ENCODE measurements at regions not wholly inside any gene's neighbourhood (a gene's known extent, or its start where the extent isn't known, plus 50 kb on each side); places are given as distances from the start of the nearest gene placed in this dataset.
A peak's percentile ranks its signal among the peaks of the same experiment; 100 is the strongest.

DNA sequence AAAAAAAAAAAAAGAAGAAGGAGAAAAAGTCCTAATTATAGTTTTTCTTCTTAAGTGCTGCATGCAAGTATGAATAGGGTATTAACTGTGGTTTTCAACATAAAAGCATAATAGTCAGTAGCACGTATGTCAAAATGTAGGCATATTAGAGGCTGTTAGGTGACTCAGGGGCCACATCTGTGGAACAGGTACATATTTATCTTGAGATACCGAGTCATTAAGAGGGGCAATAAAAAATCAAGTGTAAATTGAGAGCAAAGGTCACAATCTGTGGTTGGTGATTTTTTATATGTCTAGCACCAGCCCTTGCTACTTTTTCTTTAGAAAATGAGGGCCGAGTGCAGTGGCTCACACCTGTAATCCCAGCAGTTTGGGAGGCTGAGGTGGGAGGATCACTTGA, 1113.8 kb upstream of the RBFOX1 start:
- ATAC-seq (replicated peaks in 6 of 8): no peak
- no peak overlapping the region for H3K4me3 ChIP-seq
- in situ Hi-C loops (cut with MboI; ENCODE audit: low pct_unique_long_range_greater_than_20kb in 2 of 9, low sequenced_read_pairs in 9 of 9, unreplicated experiment in 9 of 9): no loop called here
- H3K4me1 ChIP-seq (replicated peaks in 1 of 2): peaks cover 0 to 8% of the 10 kb centered on the region in 2 donors
- WGBS, 10 experiments: 0 to 86% (median 30%) methylated on average over 1 to 3 of the region's 3 CpGs; no CpG with 5 or more reads in 2 of the 10 experiments
- H3K27ac ChIP-seq: no peak overlapping the region

DNA sequence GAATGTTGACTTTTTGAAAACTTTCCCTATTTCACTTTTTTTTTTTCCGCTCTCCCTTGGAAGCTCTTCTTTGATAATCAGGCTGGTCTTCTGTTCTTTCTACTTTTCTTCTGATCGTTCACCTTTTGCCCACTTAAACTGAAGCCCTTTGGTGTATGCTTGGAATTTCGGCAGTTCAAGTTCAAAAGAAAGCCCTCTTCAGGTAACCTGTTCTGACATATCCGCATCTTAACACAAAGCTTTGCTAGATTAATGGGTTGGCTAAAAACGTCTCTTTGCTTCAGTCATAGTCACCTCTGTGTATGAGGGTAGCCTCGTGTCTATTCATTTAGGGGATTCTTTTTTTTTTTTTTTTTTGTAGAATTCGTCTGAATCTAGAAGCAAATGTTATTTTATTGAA, 1115.8 kb upstream of the RBFOX1 start:
- in situ Hi-C loops (cut with MboI; ENCODE audit: low pct_unique_long_range_greater_than_20kb in 2 of 9, low sequenced_read_pairs in 9 of 9, unreplicated experiment in 9 of 9): no loop called here
- no peak overlapping the region for H3K27ac ChIP-seq
- H3K4me1 ChIP-seq (replicated peaks in 1 of 2): peaks cover 0 to 13% of the 10 kb centered on the region in 2 donors
- no peak for ATAC-seq (replicated peaks in 6 of 8)
- no peak overlapping the region for H3K4me3 ChIP-seq
- 5 to 87% (median 42%) methylated on average over 2 to 7 of the region's 7 CpGs for WGBS, 10 experiments

DNA sequence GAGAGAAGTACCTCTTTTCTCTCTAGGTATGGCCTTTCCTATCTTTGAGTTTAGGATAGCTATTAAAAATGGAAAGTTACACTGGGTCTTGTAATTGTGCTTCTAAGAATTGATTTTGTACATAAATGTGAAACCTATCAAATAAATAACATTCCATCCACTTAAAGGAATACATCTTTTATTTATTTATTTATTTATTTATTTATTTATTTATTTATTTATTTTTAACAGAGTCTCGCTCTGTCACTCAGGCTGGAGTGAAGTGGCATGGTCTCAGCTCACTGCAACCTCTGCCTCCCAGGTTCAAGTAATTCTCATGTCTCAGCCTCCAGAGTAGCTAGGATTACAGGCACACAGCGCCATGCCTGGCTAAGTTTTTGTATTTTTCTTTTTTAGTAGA, 1114.0 kb upstream of the EEF2KMT start:
- in situ Hi-C loops (cut with MboI; ENCODE audit: low pct_unique_long_range_greater_than_20kb in 2 of 9, low sequenced_read_pairs in 9 of 9, unreplicated experiment in 9 of 9): no loop called here
- ATAC-seq (replicated peaks in 6 of 8): no peak
- WGBS, 10 experiments: 0 to 100% (median 80%) methylated on average over 1 to 2 of the region's 2 CpGs

GRCh38 chr16:6209355-6209930, 1111.8 kb upstream of the EEF2KMT start:
- H3K4me3 ChIP-seq: no peak overlapping the region
- no peak overlapping the region for H3K27ac ChIP-seq
- WGBS, 10 experiments: 0 to 78% (median 30%) methylated on average over 1 to 6 of the region's 6 CpGs
- ATAC-seq (replicated peaks in 6 of 8): no peak
- H3K4me1 ChIP-seq (replicated peaks in 1 of 2): peaks cover 0 to 34% of the 10 kb centered on the region in 2 donors
- in situ Hi-C loops (cut with MboI; ENCODE audit: low pct_unique_long_range_greater_than_20kb in 2 of 9, low sequenced_read_pairs in 9 of 9, unreplicated experiment in 9 of 9): no loop called here

More for the DNA sequence above, 1114.0 kb upstream of the EEF2KMT start:
- Histone ChIP-seq H3K4me1 (replicated peaks in 1 of 2) (peaks cover 0 to 26% of the 10 kb centered on the region in 2 donors), H3K27ac (no peak overlapping the region), H3K4me3 (no peak overlapping the region)

- 0 to 100% (median 60%) methylated on average over 1 to 3 of the region's 3 CpGs; no CpG with 5 or more reads in 1 of the 10 experiments for WGBS, 10 experiments
- in situ Hi-C loops (cut with MboI; ENCODE audit: low pct_unique_long_range_greater_than_20kb in 2 of 9, low sequenced_read_pairs in 9 of 9, unreplicated experiment in 9 of 9): no loop called here
- H3K4me1 ChIP-seq (replicated peaks in 1 of 2): peaks cover 0 to 32% of the 10 kb centered on the region in 2 donors
These were observed 1110.0 kb upstream of the EEF2KMT start for GRCh38 chr16:6207580-6207979.

DNA sequence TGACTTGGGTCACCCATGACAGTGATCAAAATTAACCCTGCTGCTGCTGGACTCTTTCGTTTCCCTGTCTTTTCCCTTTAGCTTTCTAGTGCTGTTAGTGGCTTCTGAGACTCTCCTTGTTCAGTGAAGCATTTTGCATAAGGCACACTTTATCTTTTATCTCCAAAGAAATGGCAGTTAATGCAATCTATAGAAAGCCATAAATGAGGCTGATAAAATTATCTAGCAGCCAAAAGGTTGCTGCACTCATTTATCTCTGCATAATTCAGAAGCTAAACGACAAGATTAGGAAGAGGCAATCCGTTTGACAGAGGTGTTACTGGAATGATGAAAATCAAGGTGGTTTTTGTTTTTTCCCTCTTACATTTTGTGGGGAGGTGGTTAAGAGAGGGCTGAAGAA, 1109.5 kb upstream of the EEF2KMT start:
- no peak overlapping the region for H3K27ac ChIP-seq
- no peak for ATAC-seq (replicated peaks in 6 of 8)
- in situ Hi-C loops (cut with MboI; ENCODE audit: low pct_unique_long_range_greater_than_20kb in 2 of 9, low sequenced_read_pairs in 9 of 9, unreplicated experiment in 9 of 9): no loop called here
- peaks cover 0 to 32% of the 10 kb centered on the region in 2 donors for H3K4me1 ChIP-seq (replicated peaks in 1 of 2)
- WGBS, 10 experiments: 0 to 80% (median 20%) methylated on average over 1 to 3 of the region's 3 CpGs; no CpG with 5 or more reads in 1 of the 10 experiments
- no peak overlapping the region for H3K4me3 ChIP-seq

More at GRCh38 chr16:6207580-6207979, 1110.0 kb upstream of the EEF2KMT start:
- Histone ChIP-seq H3K27ac (no peak overlapping the region), H3K4me3 (no peak overlapping the region)
- peak in 2 of 8 experiments; percentile 54 to 65 for ATAC-seq (replicated peaks in 6 of 8)

GRCh38 chr16:6206080-6206479, 1108.5 kb upstream of the EEF2KMT start:
- H3K4me3 ChIP-seq: no peak overlapping the region
- WGBS, 10 experiments: 0 to 81% (median 45%) methylated on average over 1 to 5 of the region's 5 CpGs; no CpG with 5 or more reads in 1 of the 10 experiments
- no peak overlapping the region for H3K27ac ChIP-seq
- no peak for ATAC-seq (replicated peaks in 6 of 8)
- in situ Hi-C loops (cut with MboI; ENCODE audit: low pct_unique_long_range_greater_than_20kb in 2 of 9, low sequenced_read_pairs in 9 of 9, unreplicated experiment in 9 of 9): no loop called here
- H3K4me1 ChIP-seq (replicated peaks in 1 of 2): peaks cover 0 to 32% of the 10 kb centered on the region in 2 donors

- in situ Hi-C loops (cut with MboI; ENCODE audit: low pct_unique_long_range_greater_than_20kb in 2 of 9, low sequenced_read_pairs in 9 of 9, unreplicated experiment in 9 of 9): no loop called here
- no peak overlapping the region for H3K4me3 ChIP-seq
- H3K4me1 ChIP-seq (replicated peaks in 1 of 2): peaks cover 0 to 32% of the 10 kb centered on the region in 2 donors
- WGBS, 10 experiments: 14 to 100% (median 45%) methylated on average over 1 to 2 of the region's 2 CpGs
- no peak for ATAC-seq (replicated peaks in 6 of 8)
- no peak overlapping the region for H3K27ac ChIP-seq
These were observed 1107.3 kb upstream of the EEF2KMT start for GRCh38 chr16:6204945-6205344.

GRCh38 chr16:6200861-6201260, 1103.3 kb upstream of the EEF2KMT start:
- no peak for ATAC-seq (replicated peaks in 6 of 8)
- Histone ChIP-seq H3K27ac (no peak overlapping the region), H3K4me1 (replicated peaks in 1 of 2) (peaks cover 0 to 40% of the 10 kb centered on the region in 2 donors), H3K4me3 (no peak overlapping the region)
- WGBS, 10 experiments: 0 to 88% (median 20%) methylated on average over 2 to 6 of the region's 6 CpGs; no CpG with 5 or more reads in 3 of the 10 experiments
- in situ Hi-C loops (cut with MboI; ENCODE audit: low pct_unique_long_range_greater_than_20kb in 2 of 9, low sequenced_read_pairs in 9 of 9, unreplicated experiment in 9 of 9): no loop called here

GRCh38 chr16:6200271-6200670, 1102.7 kb upstream of the EEF2KMT start:
- H3K4me1 ChIP-seq (replicated peaks in 1 of 2): peaks cover 0 to 41% of the 10 kb centered on the region in 2 donors
- WGBS, 10 experiments: 23 to 100% (median 66%) methylated on average over 1 to 6 of the region's 6 CpGs; no CpG with 5 or more reads in 1 of the 10 experiments

GRCh38 chr16:6195966-6196365, 1098.4 kb upstream of the EEF2KMT start:
- H3K4me3 ChIP-seq: no peak overlapping the region
- H3K27ac ChIP-seq: no peak overlapping the region

More at GRCh38 chr16:6200271-6200670, 1102.7 kb upstream of the EEF2KMT start:
- Histone ChIP-seq H3K27ac (no peak overlapping the region), H3K4me3 (no peak overlapping the region)
- in situ Hi-C loops (cut with MboI; ENCODE audit: low pct_unique_long_range_greater_than_20kb in 2 of 9, low sequenced_read_pairs in 9 of 9, unreplicated experiment in 9 of 9): no loop called here
- no peak for ATAC-seq (replicated peaks in 6 of 8)

DNA sequence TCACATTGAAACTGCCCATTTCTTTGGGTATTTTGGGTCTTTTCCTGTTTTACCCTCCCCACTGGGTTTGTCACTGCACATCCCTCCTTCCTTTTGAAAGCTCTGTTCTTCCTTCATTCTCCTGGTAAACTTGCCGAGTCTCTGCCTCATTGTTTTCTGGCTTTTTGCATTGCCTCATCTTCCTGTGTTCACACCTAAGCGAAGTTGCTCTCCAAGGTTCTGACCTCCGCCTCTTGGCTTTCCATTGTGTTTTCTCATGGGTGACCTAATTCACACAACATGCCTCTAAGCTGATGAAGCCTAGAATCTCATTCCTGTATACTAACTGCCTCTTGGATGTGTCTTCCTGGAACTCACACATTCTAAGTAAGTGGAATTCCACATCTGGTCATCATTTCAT, 1096.1 kb upstream of the EEF2KMT start:
- Histone ChIP-seq H3K4me3 (no peak overlapping the region), H3K27ac (no peak overlapping the region), H3K4me1 (replicated peaks in 1 of 2) (peaks cover 0 to 60% of the 10 kb centered on the region in 2 donors)
- no peak for ATAC-seq (replicated peaks in 6 of 8)
- in situ Hi-C loops (cut with MboI; ENCODE audit: low pct_unique_long_range_greater_than_20kb in 2 of 9, low sequenced_read_pairs in 9 of 9, unreplicated experiment in 9 of 9): no loop called here
- 0 to 76% (median 0%) methylated on average over 1 to 3 of the region's 3 CpGs; no CpG with 5 or more reads in 1 of the 10 experiments for WGBS, 10 experiments

More at GRCh38 chr16:6195966-6196365, 1098.4 kb upstream of the EEF2KMT start:
- ATAC-seq (replicated peaks in 6 of 8): peak in 1 of 8 experiments; percentile 35
- in situ Hi-C loops (cut with MboI; ENCODE audit: low pct_unique_long_range_greater_than_20kb in 2 of 9, low sequenced_read_pairs in 9 of 9, unreplicated experiment in 9 of 9): no loop called here
- H3K4me1 ChIP-seq (replicated peaks in 1 of 2): peaks cover 0 to 57% of the 10 kb centered on the region in 2 donors
- WGBS, 10 experiments: 0 to 21% (median 3%) methylated on average over 1 to 2 of the region's 2 CpGs; no CpG with 5 or more reads in 4 of the 10 experiments

- ATAC-seq (replicated peaks in 6 of 8): peak in 3 of 8 experiments; percentile 36 to 58 (median 49)
- Histone ChIP-seq H3K4me3 (no peak overlapping the region), H3K27ac (no peak overlapping the region), H3K4me1 (replicated peaks in 1 of 2) (peaks cover 0 to 66% of the 10 kb centered on the region in 2 donors)
- 4 to 82% (median 56%) methylated on average over 1 to 5 of the region's 5 CpGs; no CpG with 5 or more reads in 1 of the 10 experiments for WGBS, 10 experiments
- in situ Hi-C loops (cut with MboI; ENCODE audit: low pct_unique_long_range_greater_than_20kb in 2 of 9, low sequenced_read_pairs in 9 of 9, unreplicated experiment in 9 of 9): no loop called here
These were observed 1095.4 kb upstream of the EEF2KMT start for GRCh38 chr16:6192984-6193383.

- H3K27ac ChIP-seq: no peak overlapping the region
- ATAC-seq (replicated peaks in 6 of 8): peak in 3 of 8 experiments; percentile 65 to 72 (median 66)
- WGBS, 10 experiments: 0 to 100% (median 13%) methylated on average over 1 to 3 of the region's 3 CpGs; no CpG with 5 or more reads in 1 of the 10 experiments
- in situ Hi-C loops (cut with MboI; ENCODE audit: low pct_unique_long_range_greater_than_20kb in 2 of 9, low sequenced_read_pairs in 9 of 9, unreplicated experiment in 9 of 9): no loop called here
- no peak overlapping the region for H3K4me3 ChIP-seq
- peaks cover 0 to 63% of the 10 kb centered on the region in 2 donors for H3K4me1 ChIP-seq (replicated peaks in 1 of 2)
These were observed 1094.9 kb upstream of the EEF2KMT start for GRCh38 chr16:6192532-6192931.

All from motor neuron (in vitro differentiated cells).